ENCODE measurements at regions not wholly inside any gene's neighbourhood (a gene's known extent, or its start where the extent isn't known, plus 50 kb on each side); places are given as distances from the start of the nearest gene placed in this dataset.

DNA sequence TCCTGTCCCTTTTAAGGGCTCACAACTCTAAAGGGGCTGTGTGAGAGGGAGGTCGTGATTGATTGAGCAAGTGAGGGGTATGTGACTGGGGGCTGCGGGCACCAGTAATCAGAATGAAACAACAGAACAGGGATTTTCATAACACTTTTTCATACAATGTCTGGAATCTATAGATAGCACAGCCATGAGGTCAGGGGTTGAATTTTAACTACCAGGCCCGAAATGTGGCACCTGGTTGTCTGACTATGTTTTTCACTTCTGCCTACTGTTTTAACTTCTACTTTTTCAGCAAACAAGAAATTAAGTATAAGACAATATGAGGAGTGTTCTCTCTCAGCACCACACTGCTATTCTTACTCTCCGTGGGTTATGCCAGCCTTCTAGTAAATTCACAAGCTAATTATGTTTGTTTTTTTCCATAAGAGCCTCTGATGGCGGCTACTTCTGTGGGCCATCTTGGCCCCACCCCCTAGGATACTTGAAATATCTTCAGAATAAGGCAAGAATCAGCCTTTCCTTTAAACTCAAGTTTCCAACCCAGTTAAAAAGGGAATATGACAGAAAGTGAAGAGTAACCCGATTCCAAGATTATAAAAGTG, 552.8 kb upstream of the CHORDC1 start:
- no peaks in the 10 kb centered on the region for H3K36me3 ChIP-seq (ENCODE audit: control insufficient read depth, insufficient read depth, low read length)
- no peaks in the 10 kb centered on the region for H3K4me1 ChIP-seq (ENCODE audit: control insufficient read depth, insufficient read depth, low read length)
- CTCF ChIA-PET, result no interaction called here
- POLR2A ChIA-PET, result no interaction called here
- H3K9me3 ChIP-seq (ENCODE audit: control insufficient read depth, insufficient read depth, low read depth, low read length), result no peaks in the 10 kb centered on the region
- ATAC-seq (no peak), DNase-seq (ENCODE audit: low read depth, low spot score) (no peak)
- no peaks in the 10 kb centered on the region for H3K27me3 ChIP-seq (ENCODE audit: control insufficient read depth, insufficient read depth, low read length)
- no peak for TF ChIP-seq SIN3A (IDR thresholded peaks at IDR 0.05; ENCODE audit: borderline replicate concordance, insufficient read depth, low read depth, low read length)
- no peak for TF ChIP-seq TCF7L2 (IDR thresholded peaks at IDR 0.05; ENCODE audit: low read depth, low read length)
- TF ChIP-seq, protein P1, sequence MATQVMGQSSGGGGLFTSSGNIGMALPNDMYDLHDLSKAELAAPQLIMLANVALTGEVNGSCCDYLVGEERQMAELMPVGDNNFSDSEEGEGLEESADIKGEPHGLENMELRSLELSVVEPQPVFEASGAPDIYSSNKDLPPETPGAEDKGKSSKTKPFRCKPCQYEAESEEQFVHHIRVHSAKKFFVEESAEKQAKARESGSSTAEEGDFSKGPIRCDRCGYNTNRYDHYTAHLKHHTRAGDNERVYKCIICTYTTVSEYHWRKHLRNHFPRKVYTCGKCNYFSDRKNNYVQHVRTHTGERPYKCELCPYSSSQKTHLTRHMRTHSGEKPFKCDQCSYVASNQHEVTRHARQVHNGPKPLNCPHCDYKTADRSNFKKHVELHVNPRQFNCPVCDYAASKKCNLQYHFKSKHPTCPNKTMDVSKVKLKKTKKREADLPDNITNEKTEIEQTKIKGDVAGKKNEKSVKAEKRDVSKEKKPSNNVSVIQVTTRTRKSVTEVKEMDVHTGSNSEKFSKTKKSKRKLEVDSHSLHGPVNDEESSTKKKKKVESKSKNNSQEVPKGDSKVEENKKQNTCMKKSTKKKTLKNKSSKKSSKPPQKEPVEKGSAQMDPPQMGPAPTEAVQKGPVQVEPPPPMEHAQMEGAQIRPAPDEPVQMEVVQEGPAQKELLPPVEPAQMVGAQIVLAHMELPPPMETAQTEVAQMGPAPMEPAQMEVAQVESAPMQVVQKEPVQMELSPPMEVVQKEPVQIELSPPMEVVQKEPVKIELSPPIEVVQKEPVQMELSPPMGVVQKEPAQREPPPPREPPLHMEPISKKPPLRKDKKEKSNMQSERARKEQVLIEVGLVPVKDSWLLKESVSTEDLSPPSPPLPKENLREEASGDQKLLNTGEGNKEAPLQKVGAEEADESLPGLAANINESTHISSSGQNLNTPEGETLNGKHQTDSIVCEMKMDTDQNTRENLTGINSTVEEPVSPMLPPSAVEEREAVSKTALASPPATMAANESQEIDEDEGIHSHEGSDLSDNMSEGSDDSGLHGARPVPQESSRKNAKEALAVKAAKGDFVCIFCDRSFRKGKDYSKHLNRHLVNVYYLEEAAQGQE (IDR thresholded peaks at IDR 0.05; ENCODE audit: insufficient read depth in 1 of 2, low read depth in 2 of 2, low read length in 1 of 2), result no peak
- no peak for TF ChIP-seq CTCF (IDR thresholded peaks at IDR 0.05)
- TF ChIP-seq POLR2AphosphoS5 (IDR thresholded peaks at IDR 0.05; ENCODE audit: low read depth, low read length), result no peak
- in situ Hi-C loops (cut with HindIII; ENCODE audit: low pct_unique_long_range_greater_than_20kb, low sequenced_read_pairs), result no loop called here
- intact Hi-C loops (cut with micrococcal nuclease; ENCODE audit: unreplicated experiment), result no loop called here
- no peak overlapping the region for H3K27ac ChIP-seq (ENCODE audit: low read length)
- H3K4me3 ChIP-seq (ENCODE audit: low read depth in 2 of 2, low read length in 2 of 2), result no peak overlapping the region
- BruUV-seq (replicated peaks), result no TSS peak

GRCh38 chr11:90774727-90775566, 552.1 kb upstream of the CHORDC1 start:
- TF ChIP-seq CTCF (IDR thresholded peaks at IDR 0.05) (no peak), POLR2AphosphoS5 (IDR thresholded peaks at IDR 0.05; ENCODE audit: low read depth, low read length) (no peak), SIN3A (IDR thresholded peaks at IDR 0.05; ENCODE audit: borderline replicate concordance, insufficient read depth, low read depth, low read length) (no peak), TCF7L2 (IDR thresholded peaks at IDR 0.05; ENCODE audit: low read depth, low read length) (no peak)
- TF ChIP-seq, protein P1 (IDR thresholded peaks at IDR 0.05; ENCODE audit: insufficient read depth in 1 of 2, low read depth in 2 of 2, low read length in 1 of 2), result no peak
- H3K27me3 ChIP-seq (ENCODE audit: control insufficient read depth, insufficient read depth, low read length), result no peaks in the 10 kb centered on the region
- H3K4me1 ChIP-seq (ENCODE audit: control insufficient read depth, insufficient read depth, low read length), result no peaks in the 10 kb centered on the region
- DNase-seq (ENCODE audit: low read depth, low spot score) (no peak), ATAC-seq (no peak)
- H3K4me3 ChIP-seq (ENCODE audit: low read depth in 2 of 2, low read length in 2 of 2), result no peak overlapping the region
- CTCF ChIA-PET, result no interaction called here
- no peaks in the 10 kb centered on the region for H3K9me3 ChIP-seq (ENCODE audit: control insufficient read depth, insufficient read depth, low read depth, low read length)
- no peak overlapping the region for H3K27ac ChIP-seq (ENCODE audit: low read length)
- POLR2A ChIA-PET, result no interaction called here
- no TSS peak for BruUV-seq (replicated peaks)
- in situ Hi-C loops (cut with HindIII; ENCODE audit: low pct_unique_long_range_greater_than_20kb, low sequenced_read_pairs) (no loop called here), intact Hi-C loops (cut with micrococcal nuclease; ENCODE audit: unreplicated experiment) (no loop called here)
- no peaks in the 10 kb centered on the region for H3K36me3 ChIP-seq (ENCODE audit: control insufficient read depth, insufficient read depth, low read length)
